Endothelial cell of umbilical vein (primary cell): ENCODE measurements at regions not wholly inside any gene's neighbourhood (a gene's known extent, or its start where the extent isn't known, plus 50 kb on each side); places are given as distances from the start of the nearest gene placed in this dataset.

ENCODE experiments used
- BruUV-seq: library from RNA; stranded (reverse); fragments of 400-500 nt; replicated peaks from 2 replicates; lab custom pipeline; 2021; lab: Mats Ljungman, UMichigan
- CTCF ChIA-PET: fragments of 300-600, 350-600 bp; sonication (Branson Sonifier 250); formaldehyde crosslinking; loops from one replicate; lab custom pipeline; 2021; ENCODE audit warnings: antibody characterized with exemption, inconsistent platforms; lab: Charles Lee
- POLR2A ChIA-PET: fragments of 300-600, 350-600 bp; sonication (Branson Sonifier 250); formaldehyde crosslinking; loops from one replicate; lab custom pipeline; 2021; ENCODE audit warnings: antibody characterized with exemption, inconsistent platforms; lab: Charles Lee
- DNase-seq: peaks from one replicate; pipeline ENCODE4 v3.0.0-alpha.2; 2011; ENCODE audit warnings: low read depth, low spot score
- FAIRE-seq: peaks from 2 replicates; lab custom pipeline; 2011; peaks lifted over from hg19 to GRCh38; lab: Jason Lieb, UNC
- H2AFZ ChIP-seq: 2 replicates; pipeline ENCODE4 v1.6.0; 2012; ENCODE audit warnings: low read depth, low read length, control low read depth, inconsistent platforms
- H3K27ac ChIP-seq: 2 replicates; pipeline ENCODE4 v1.5.1; 2011; ENCODE audit warnings: low read depth, mild to moderate bottlenecking, control low read depth, low read length, moderate library complexity; ENCODE audit not compliant: insufficient read depth
- H3K27me3 ChIP-seq, 2 experiments: 2 replicates each; pipeline versions ENCODE4 v1.6.0 to v1.6.1; 2011; ENCODE audit warnings: low read length in 2 of 2, mixed read lengths in 1 of 2; ENCODE audit not compliant: control insufficient read depth in 2 of 2, insufficient read depth in 2 of 2
- H3K36me3 ChIP-seq, 2 experiments: 2 replicates in 1 of 2; 3 replicates in 1 of 2; pipeline ENCODE4 v1.5.1; 2011; ENCODE audit warnings: low read length in 2 of 2, mild to moderate bottlenecking in 1 of 2, moderate library complexity in 1 of 2; ENCODE audit not compliant: control insufficient read depth in 2 of 2, insufficient read depth in 2 of 2; ENCODE audit errors: extremely low read depth in 1 of 2
- H3K4me1 ChIP-seq: 3 replicates; pipeline ENCODE4 v1.5.1; 2011; ENCODE audit warnings: mild to moderate bottlenecking, low read length; ENCODE audit not compliant: control insufficient read depth, insufficient read depth; ENCODE audit errors: extremely low read depth
- H3K4me2 ChIP-seq: 2 replicates; pipeline ENCODE4 v1.6.1; 2011; ENCODE audit warnings: low read length, control low read depth, mixed read lengths; ENCODE audit not compliant: insufficient read depth
- H3K4me3 ChIP-seq, 3 experiments: fragments of 200-600 bp in 1 of 3; sonication (generic), shearing (Covaris generic) in 1 of 3; replicated peaks in 1 of 3; 2 replicates each; pipeline ENCODE4 v1.5.1; 2011 to 2016; ENCODE audit warnings: control low read depth in 3 of 3, low read length in 3 of 3, mild to moderate bottlenecking in 2 of 3, inconsistent platforms in 1 of 3, low read depth in 1 of 3, moderate library complexity in 1 of 3; ENCODE audit not compliant: insufficient read depth in 1 of 3
- H3K79me2 ChIP-seq: 2 replicates; pipeline ENCODE4 v1.6.0; 2012; ENCODE audit warnings: low read length, inconsistent platforms; ENCODE audit not compliant: control insufficient read depth, insufficient read depth
- H3K9ac ChIP-seq: replicated peaks from 2 replicates; pipeline ENCODE3; 2011; ENCODE audit warnings: low read length, control low read depth; ENCODE audit not compliant: insufficient read depth; ENCODE audit errors: extremely low read depth
- H3K9me1 ChIP-seq: replicated peaks from 3 replicates; pipeline ENCODE4 v1.6.0; 2011; ENCODE audit warnings: mild to moderate bottlenecking, low read length; ENCODE audit not compliant: control insufficient read depth, insufficient read depth; ENCODE audit errors: extremely low read depth
- H3K9me3 ChIP-seq: replicated peaks from 2 replicates; pipeline ENCODE4 v1.5.1; 2012; ENCODE audit warnings: low read length, inconsistent platforms; ENCODE audit not compliant: control insufficient read depth, insufficient read depth
- H4K20me1 ChIP-seq: replicated peaks from 2 replicates; pipeline ENCODE3; 2011; ENCODE audit warnings: mild to moderate bottlenecking, low read length; ENCODE audit not compliant: control insufficient read depth, insufficient read depth; ENCODE audit errors: extremely low read depth
- CTCF ChIP-seq, 2 donors: IDR thresholded peaks; 1 replicate in 1 of 2; 2 replicates in 1 of 2; pipeline ENCODE4 v1.5.1; 2011; ENCODE audit warnings: low read length in 2 of 2, mild to moderate bottlenecking in 2 of 2, moderate library complexity in 2 of 2, control low read depth in 1 of 2, inconsistent platforms in 1 of 2, low read depth in 1 of 2; ENCODE audit not compliant: insufficient read depth in 1 of 2; ENCODE audit errors: extremely low read depth in 1 of 2
- EZH2 ChIP-seq: IDR thresholded peaks from 2 replicates; pipeline ENCODE4 v1.6.1; 2012; ENCODE audit warnings: borderline replicate concordance, low read depth, mild to moderate bottlenecking, moderate library complexity, low read length, inconsistent platforms; ENCODE audit not compliant: severe bottlenecking
- FOS ChIP-seq: IDR thresholded peaks from 2 replicates; pipeline ENCODE4 v1.6.1; 2011; ENCODE audit warnings: mild to moderate bottlenecking, low read length, moderate library complexity, borderline replicate concordance; ENCODE audit not compliant: insufficient read depth
- GATA2 ChIP-seq: IDR thresholded peaks from 2 replicates; pipeline ENCODE4 v1.7.0; 2011; ENCODE audit warnings: low read depth, mild to moderate bottlenecking, moderate library complexity, mixed read lengths, low read length; ENCODE audit not compliant: insufficient read length, insufficient read depth
- JUN ChIP-seq: IDR thresholded peaks from 2 replicates; pipeline ENCODE4 v1.6.1; 2011; ENCODE audit warnings: borderline replicate concordance, low read depth; ENCODE audit not compliant: insufficient read length, insufficient read depth
- MAX ChIP-seq: IDR thresholded peaks from 2 replicates; pipeline ENCODE4 v1.6.1; 2011; ENCODE audit not compliant: insufficient read depth, insufficient read length
- MYC ChIP-seq: IDR thresholded peaks from one replicate; pipeline ENCODE4 v1.6.1; 2011; ENCODE audit warnings: mild to moderate bottlenecking, low read depth, low read length
- POLR2A ChIP-seq: IDR thresholded peaks from 2 replicates; pipeline ENCODE4 v1.6.1; 2012; ENCODE audit warnings: low read depth, mild to moderate bottlenecking, control low read depth, low read length
- POLR2AphosphoS5 ChIP-seq: IDR thresholded peaks from 2 replicates; pipeline ENCODE4 v1.6.1; 2012; ENCODE audit warnings: low read depth, mild to moderate bottlenecking, control low read depth, low read length, moderate library complexity; ENCODE audit not compliant: insufficient read depth
- dilution Hi-C: fragments of 300-500 bp; cut with MboI; formaldehyde crosslinking; loops from one replicate; pipeline ENCODE4 v1.15.0; 2019; ENCODE audit warnings: low sequenced_read_pairs; ENCODE audit not compliant: extremely low pct_ligation_motif_present
- intact Hi-C: fragments of 100-400 bp; cut with micrococcal nuclease; formaldehyde crosslinking; loops from one replicate; pipeline ENCODE4 v1.10.0; 2022

GRCh38 chr10:76759681-76760080 is 877.9 kb downstream of the KCNMA1 start:
- Histone ChIP-seq H3K9me1 (no peaks in the 10 kb centered on the region), H3K9me3 (no peaks in the 10 kb centered on the region), H3K36me3 (no peaks in the 10 kb centered on the region), H3K4me2 (no peak overlapping the region), H3K79me2 (no peaks in the 10 kb centered on the region), H4K20me1 (no peaks in the 10 kb centered on the region), H3K27ac (no peak overlapping the region), H3K9ac (no peak overlapping the region), H3K4me3 (no peak overlapping the region), H3K4me1 (no peaks in the 10 kb centered on the region), H3K27me3 (no peaks in the 10 kb centered on the region), H2AFZ (no peak overlapping the region)
- TF ChIP-seq MAX (no peak), FOS (no peak), JUN (no peak), CTCF (IDR thresholded peaks at IDR 0.05; ENCODE audit: extremely low read depth in 1 of 2, insufficient read depth in 1 of 2, low read depth in 1 of 2, low read length in 2 of 2) (no peak), POLR2AphosphoS5 (no peak), MYC (no peak), GATA2 (no peak), EZH2 (no peak), POLR2A (no peak)
- dilution Hi-C loops (no loop called here), intact Hi-C loops (no loop called here)
- POLR2A ChIA-PET: no interaction called here
- CTCF ChIA-PET: no interaction called here
- FAIRE-seq (no peak), DNase-seq (no peak)
- BruUV-seq: no TSS peak
